ENCODE measurements at regions not wholly inside any gene's neighbourhood (a gene's known extent, or its start where the extent isn't known, plus 50 kb on each side); places are given as distances from the start of the nearest gene placed in this dataset.

DNA sequence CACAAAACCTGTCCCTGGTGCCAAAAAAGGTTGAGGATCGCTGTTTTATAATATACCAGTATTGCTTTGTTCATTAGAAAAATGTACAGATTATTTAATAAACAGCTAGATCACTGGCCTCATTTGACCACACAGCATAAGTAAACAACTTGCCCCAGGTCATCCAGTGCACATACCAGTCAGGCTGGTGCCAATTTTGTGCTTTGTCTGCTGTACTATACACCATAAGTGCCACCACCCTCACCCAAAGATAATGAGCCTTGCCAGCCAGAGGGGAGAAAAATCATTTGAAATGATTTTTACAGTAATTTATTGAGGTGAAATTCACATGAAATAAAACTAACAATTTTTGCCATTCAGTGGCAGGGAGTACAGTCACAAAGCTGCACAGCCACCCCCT lies 202.2 kb upstream of the TWIST2 start:
- in situ Hi-C loops (cut with MboI; ENCODE audit: low pct_unique_long_range_greater_than_20kb, low sequenced_read_pairs, unreplicated experiment) = no loop called here
- no peak for TF ChIP-seq CTCF (IDR thresholded peaks at IDR 0.05; ENCODE audit: extremely low read depth, insufficient read depth, missing control alignments)
- no peak for DNase-seq (ENCODE audit: low spot score)

GRCh38 chr2:238646281-238646680 lies 201.6 kb upstream of the TWIST2 start:
- TF ChIP-seq CTCF (IDR thresholded peaks at IDR 0.05; ENCODE audit: extremely low read depth, insufficient read depth, missing control alignments) = no peak
- in situ Hi-C loops (cut with MboI; ENCODE audit: low pct_unique_long_range_greater_than_20kb, low sequenced_read_pairs, unreplicated experiment) = no loop called here
- no peak for DNase-seq (ENCODE audit: low spot score)

DNA sequence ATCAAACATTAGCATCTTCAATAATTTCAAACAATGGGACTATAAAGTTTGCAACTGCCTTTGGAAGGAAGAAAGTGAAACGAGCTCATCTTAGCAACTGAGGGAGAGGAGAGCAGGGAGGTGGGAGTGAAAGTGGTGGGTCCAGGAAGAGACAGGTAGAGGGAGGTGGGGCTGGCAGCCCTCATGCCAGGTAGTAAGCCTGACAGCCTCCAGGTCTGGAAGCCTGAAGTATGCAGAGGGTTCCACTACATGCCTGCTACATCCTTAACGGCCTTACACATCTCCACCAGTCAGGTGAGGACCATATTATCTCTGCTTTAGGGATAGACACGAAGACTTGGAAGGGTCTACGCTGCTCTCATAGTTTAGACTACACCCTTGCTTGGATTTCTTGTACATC lies 201.1 kb upstream of the TWIST2 start:
- TF ChIP-seq CTCF (IDR thresholded peaks at IDR 0.05; ENCODE audit: extremely low read depth, insufficient read depth, missing control alignments) = no peak
- in situ Hi-C loops (cut with MboI; ENCODE audit: low pct_unique_long_range_greater_than_20kb, low sequenced_read_pairs, unreplicated experiment) = no loop called here

DNA sequence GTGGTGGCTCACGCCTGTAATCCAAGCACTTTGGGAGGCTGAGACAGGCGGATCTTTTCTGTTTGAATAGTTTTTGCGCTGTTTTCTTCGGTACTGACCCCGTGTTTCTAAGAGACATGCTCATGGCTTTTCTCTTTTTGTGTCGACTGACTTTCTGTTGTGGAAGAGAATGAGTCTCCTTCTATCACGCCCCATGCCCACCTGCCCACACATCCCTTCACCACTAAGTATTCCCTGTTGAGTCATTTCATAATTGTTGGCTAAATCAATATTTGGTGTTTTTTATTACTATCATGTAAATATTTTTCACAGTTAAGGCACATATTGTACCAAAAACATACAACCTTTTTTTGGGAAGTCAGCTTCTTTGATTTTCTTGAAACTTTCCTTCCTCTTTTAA lies 198.8 kb upstream of the TWIST2 start:
- no peak for TF ChIP-seq CTCF (IDR thresholded peaks at IDR 0.05; ENCODE audit: extremely low read depth, insufficient read depth, missing control alignments)
- DNase-seq (ENCODE audit: low spot score) = no peak
- in situ Hi-C loops (cut with MboI; ENCODE audit: low pct_unique_long_range_greater_than_20kb, low sequenced_read_pairs, unreplicated experiment) = no loop called here

More for the DNA sequence above, 201.1 kb upstream of the TWIST2 start:
- DNase-seq (ENCODE audit: low spot score) = no peak

DNA sequence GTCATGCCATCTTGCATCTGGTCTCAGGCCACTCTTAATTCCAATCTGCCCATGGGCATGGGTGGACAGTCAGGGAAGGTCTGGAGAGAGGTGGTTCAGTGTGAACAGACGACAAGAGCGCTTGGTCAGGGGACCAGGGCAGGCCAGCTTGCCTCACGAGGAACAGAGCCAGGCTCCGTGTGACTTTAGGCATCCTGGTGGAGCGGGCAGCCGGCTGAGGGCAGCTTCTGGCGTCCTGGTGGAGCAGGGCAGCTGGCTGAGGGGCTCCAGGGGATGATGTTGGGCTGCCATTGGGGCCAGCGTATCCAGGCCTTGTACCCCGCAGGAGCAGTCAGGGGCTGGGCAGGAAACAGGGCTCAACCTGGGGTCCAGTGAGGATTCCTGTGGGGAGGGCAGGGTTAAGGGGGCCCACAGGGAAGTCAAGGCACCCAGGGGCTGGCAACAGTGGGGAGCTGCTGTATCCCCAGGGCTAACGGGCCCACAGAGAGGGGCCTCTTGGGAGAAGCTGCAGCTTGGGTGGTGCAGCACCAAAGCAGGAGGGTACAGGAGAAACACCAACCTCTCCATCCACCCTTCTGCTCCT lies 197.9 kb upstream of the TWIST2 start:
- TF ChIP-seq CTCF (IDR thresholded peaks at IDR 0.05; ENCODE audit: extremely low read depth, insufficient read depth, missing control alignments) = no peak
- in situ Hi-C loops (cut with MboI; ENCODE audit: low pct_unique_long_range_greater_than_20kb, low sequenced_read_pairs, unreplicated experiment) = no loop called here
- DNase-seq (ENCODE audit: low spot score) = no peak

DNA sequence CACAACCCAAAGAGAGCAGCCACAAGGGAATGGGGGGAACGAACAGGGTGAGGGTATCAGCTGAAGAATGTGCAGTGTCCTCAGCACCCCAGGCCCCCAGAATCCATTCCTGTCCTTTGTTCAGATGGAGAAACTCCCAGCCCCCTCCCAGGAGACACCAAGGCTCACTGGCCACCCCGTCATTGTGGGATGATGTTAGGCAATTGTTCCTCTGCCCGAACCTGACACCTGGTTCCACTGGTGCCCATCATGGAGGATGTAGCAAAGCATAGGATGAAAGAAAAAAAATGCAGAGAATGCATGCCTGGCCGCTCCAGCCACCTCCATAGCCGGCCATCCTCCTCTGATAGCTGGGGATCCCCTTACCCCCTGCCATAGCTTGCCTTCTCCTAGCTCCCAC lies 197.3 kb upstream of the TWIST2 start:
- TF ChIP-seq CTCF (IDR thresholded peaks at IDR 0.05; ENCODE audit: extremely low read depth, insufficient read depth, missing control alignments) = no peak
- in situ Hi-C loops (cut with MboI; ENCODE audit: low pct_unique_long_range_greater_than_20kb, low sequenced_read_pairs, unreplicated experiment) = no loop called here
- DNase-seq (ENCODE audit: low spot score) = no peak
